A549 (cell line): ENCODE measurements at regions not wholly inside any gene's neighbourhood (a gene's known extent, or its start where the extent isn't known, plus 50 kb on each side); places are given as distances from the start of the nearest gene placed in this dataset.

ENCODE experiments used
- ATAC-seq, 2 experiments: fragments of 200-7000 bp in 1 of 2; fragments of >200 bp in 1 of 2; cut with Nextera tagmentation in 1 of 2; cut with Tn5 transposase in 1 of 2; 3 replicates each; pipeline versions ENCODE4 v1.8.0 to v1.9.1; 2018 to 2020; ENCODE audit warnings: mild to moderate bottlenecking in 1 of 2, moderate library complexity in 1 of 2
- CTCF ChIA-PET: fragments of 300-600 bp; sonication (Branson Sonifier 250); formaldehyde crosslinking; extraction: SDS; loops from one replicate; lab custom pipeline; 2021; ENCODE audit warnings: antibody characterized with exemption, inconsistent platforms; lab: Yijun Ruan, JAX
- POLR2A ChIA-PET: fragments of 350-600 bp; formaldehyde crosslinking; extraction: SDS; loops from one replicate; lab custom pipeline; 2021; ENCODE audit warnings: antibody characterized with exemption, inconsistent platforms; lab: Yijun Ruan, JAX
- DNase-seq, 2 experiments: peaks; one replicate each; pipeline versions ENCODE4 v3.0.0 to v3.0.0-alpha.2; 2011 to 2016; ENCODE audit warnings: low read depth in 1 of 2, low spot score in 1 of 2
- FAIRE-seq: peaks from 2 replicates; lab custom pipeline; 2011; peaks lifted over from hg19 to GRCh38; lab: Jason Lieb, UNC
- H3K27ac ChIP-seq, 2 experiments: fragments of >200 bp; sonication (Bioruptor Twin); formaldehyde crosslinking; 3 replicates each; pipeline ENCODE4 v1.5.1; 2016 to 2017
- H3K4me1 ChIP-seq: fragments of >200 bp; sonication (Bioruptor Twin); formaldehyde crosslinking; 3 replicates; pipeline ENCODE4 v1.6.1; 2016
- H3K4me2 ChIP-seq: fragments of >200 bp; sonication (Bioruptor Twin); formaldehyde crosslinking; 3 replicates; pipeline ENCODE4 v1.6.1; 2016
- H3K4me3 ChIP-seq: fragments of >200 bp; sonication (Bioruptor Twin); formaldehyde crosslinking; 3 replicates; pipeline ENCODE4 v1.5.1; 2016
- H3K9me3 ChIP-seq: fragments of >200 bp; sonication (Bioruptor Twin); formaldehyde crosslinking; 3 replicates; pipeline ENCODE4 v1.6.1; 2016
- ATOH8 ChIP-seq: fragments of 250-450 bp; sonication (Bioruptor Pico); IDR thresholded peaks from 2 replicates; pipeline ENCODE4 v1.5.0; 2020; ENCODE audit warnings: low read depth, mild to moderate bottlenecking, moderate library complexity
- CTCF ChIP-seq: fragments of >200 bp; sonication (Bioruptor Twin); formaldehyde crosslinking; IDR thresholded peaks from 3 replicates; pipeline ENCODE4 v1.5.1; 2016
- EHMT2 ChIP-seq: fragments of 200-600 bp; sonication (generic); IDR thresholded peaks from 2 replicates; pipeline ENCODE4 v1.6.1; 2016; ENCODE audit warnings: antibody characterized with exemption, low read depth, mild to moderate bottlenecking, moderate library complexity
- ESRRA ChIP-seq: fragments of 150-350 bp; IDR thresholded peaks from 2 replicates; pipeline ENCODE4 v1.6.1; 2014; ENCODE audit warnings: mild to moderate bottlenecking, low read length, borderline replicate concordance
- HDAC2 ChIP-seq: fragments of 200-600 bp; sonication (generic); IDR thresholded peaks from 2 replicates; pipeline ENCODE4 v1.6.1; 2016
- HOXA7 ChIP-seq: fragments of 250-450 bp; sonication (Bioruptor Pico); IDR thresholded peaks from 2 replicates; pipeline ENCODE4 v1.5.0; 2020; ENCODE audit warnings: mild to moderate bottlenecking, moderate library complexity
- JUN ChIP-seq, 2 experiments: fragments of >200 bp; sonication (Bioruptor Twin); formaldehyde crosslinking; IDR thresholded peaks; 2 replicates in 1 of 2; 3 replicates in 1 of 2; pipeline ENCODE4 v1.6.1; 2016 to 2017
- KDM5A ChIP-seq: fragments of 200-600 bp; sonication (generic); IDR thresholded peaks from 2 replicates; pipeline ENCODE4 v1.6.1; 2016; ENCODE audit warnings: antibody characterized with exemption, mild to moderate bottlenecking
- MAFK ChIP-seq: fragments of 450-650 bp; IDR thresholded peaks from 2 replicates; pipeline ENCODE4 v1.6.1; 2014; ENCODE audit not compliant: partially characterized antibody
- MAZ ChIP-seq: fragments of 150-350 bp; IDR thresholded peaks from 2 replicates; pipeline ENCODE4 v1.6.1; 2014; ENCODE audit warnings: antibody characterized with exemption, low read depth, low read length, borderline replicate concordance
- MYC ChIP-seq: IDR thresholded peaks from 2 replicates; pipeline ENCODE4 v1.6.1; 2012; ENCODE audit warnings: mild to moderate bottlenecking, inconsistent platforms, low read length, improper control_type of control experiment, borderline replicate concordance
- NFE2L2 ChIP-seq: fragments of 150-350 bp; conservative IDR thresholded peaks from 2 replicates; pipeline ENCODE4 v1.6.1; 2014; ENCODE audit warnings: low read length
- NPAS2 ChIP-seq: fragments of 250-450 bp; sonication (Bioruptor Pico); IDR thresholded peaks from 2 replicates; pipeline ENCODE4 v1.8.0; 2022; ENCODE audit warnings: mild to moderate bottlenecking, moderate library complexity, borderline replicate concordance
- PBX3 ChIP-seq: IDR thresholded peaks from 2 replicates; pipeline ENCODE4 v1.6.1; 2012
- RAD21 ChIP-seq, 2 experiments: fragments of >200 bp in 1 of 2; sonication (Bioruptor Twin) in 1 of 2; formaldehyde crosslinking in 1 of 2; IDR thresholded peaks in 1 of 2; conservative IDR thresholded peaks in 1 of 2; 2 replicates in 1 of 2; 3 replicates in 1 of 2; pipeline ENCODE4 v1.6.1; 2012 to 2018; ENCODE audit warnings: inconsistent platforms in 1 of 2
- RARB ChIP-seq: fragments of 250-450 bp; sonication (Bioruptor Pico); IDR thresholded peaks from 2 replicates; pipeline ENCODE4 v1.8.0; 2021; ENCODE audit warnings: mild to moderate bottlenecking, moderate library complexity
- RNF2 ChIP-seq: fragments of 200-600 bp; sonication (generic); IDR thresholded peaks from 2 replicates; pipeline ENCODE4 v1.6.1; 2016; ENCODE audit warnings: low read depth, mild to moderate bottlenecking, antibody characterized with exemption, moderate library complexity, borderline replicate concordance
- SREBF2 ChIP-seq: fragments of 450-650 bp; IDR thresholded peaks from 2 replicates; pipeline ENCODE4 v1.6.1; 2014; ENCODE audit warnings: mild to moderate bottlenecking, moderate library complexity
- ZC3H11A ChIP-seq: fragments of 450-650 bp; IDR thresholded peaks from 2 replicates; pipeline ENCODE4 v1.6.1; 2014; ENCODE audit warnings: antibody characterized with exemption, mild to moderate bottlenecking
- WGBS: methylation state at CpG from one replicate; pipeline ENCODE4 v1.1.6; 2017; ENCODE audit errors: missing lambda C conversion rate; 5-methylcytosine and 5-hydroxymethylcytosine counted together
- TF ChIP-seq, protein P1 (sequence below): fragments of >200 bp; sonication (Bioruptor Twin); formaldehyde crosslinking; IDR thresholded peaks from 2 replicates; pipeline ENCODE4 v1.6.1; 2016
- TF ChIP-seq, protein P2 (sequence below): IDR thresholded peaks from 2 replicates; pipeline ENCODE4 v1.6.1; 2012; ENCODE audit warnings: low read depth, borderline replicate concordance
- TF ChIP-seq, protein P3 (sequence below): fragments of 200-600 bp; sonication (generic); IDR thresholded peaks from 2 replicates; pipeline ENCODE4 v1.6.1; 2016; ENCODE audit warnings: antibody characterized with exemption, mild to moderate bottlenecking, moderate library complexity

DNA sequence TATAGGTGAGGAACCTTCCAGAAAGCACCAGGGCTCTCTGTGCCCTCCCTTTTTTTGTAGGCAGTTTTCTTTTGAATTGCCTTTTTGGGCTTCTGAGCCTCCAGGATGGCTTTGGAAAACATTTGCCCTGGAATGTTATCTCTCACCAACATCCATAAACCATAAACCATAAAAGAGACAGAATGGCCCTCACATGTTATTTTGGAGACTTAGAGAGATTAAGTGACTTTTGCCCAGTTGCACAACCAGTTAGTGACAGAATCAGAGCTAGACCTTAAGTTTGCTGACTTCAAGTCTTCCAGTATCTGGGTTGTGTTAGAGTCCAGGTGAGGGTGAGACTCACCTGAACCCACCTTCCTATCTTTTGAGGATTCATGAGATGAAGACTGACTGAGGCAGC, 153.0 kb upstream of the STX18 start:
- no peak for ATAC-seq
- no peak overlapping the region for H3K27ac ChIP-seq
- H3K4me3 ChIP-seq, result no peak overlapping the region
- POLR2A ChIA-PET, result no interaction called here
- no peak for DNase-seq
- H3K4me1 ChIP-seq, result no peaks in the 10 kb centered on the region
- CTCF ChIA-PET, result interaction anchor here (0.9 kb wide), 1 partner anchor 206 kb away, joined by 3 read pairs; no protein-coding TSS in a partner anchor
- no peak for FAIRE-seq
- no peak overlapping the region for H3K4me2 ChIP-seq
- no peaks in the 10 kb centered on the region for H3K9me3 ChIP-seq
- TF ChIP-seq EHMT2 (no peak), KDM5A (no peak), ESRRA (no peak), PBX3 (no peak), RAD21 (conservative IDR thresholded peaks at IDR 0.05 in 1 of 2, IDR thresholded peaks at IDR 0.05 in 1 of 2) (no peak), JUN (IDR thresholded peaks at IDR 0.05) (no peak), RARB (CRISPR knock-in tag) (no peak), CTCF (no peak), ZC3H11A (no peak), HDAC2 (no peak), SREBF2 (no peak), ATOH8 (no peak), NFE2L2 (no peak), NPAS2 (CRISPR knock-in tag) (no peak)
- TF ChIP-seq, protein P1, sequence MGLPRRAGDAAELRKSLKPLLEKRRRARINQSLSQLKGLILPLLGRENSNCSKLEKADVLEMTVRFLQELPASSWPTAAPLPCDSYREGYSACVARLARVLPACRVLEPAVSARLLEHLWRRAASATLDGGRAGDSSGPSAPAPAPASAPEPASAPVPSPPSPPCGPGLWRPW, result no peak
- TF ChIP-seq, protein P2, sequence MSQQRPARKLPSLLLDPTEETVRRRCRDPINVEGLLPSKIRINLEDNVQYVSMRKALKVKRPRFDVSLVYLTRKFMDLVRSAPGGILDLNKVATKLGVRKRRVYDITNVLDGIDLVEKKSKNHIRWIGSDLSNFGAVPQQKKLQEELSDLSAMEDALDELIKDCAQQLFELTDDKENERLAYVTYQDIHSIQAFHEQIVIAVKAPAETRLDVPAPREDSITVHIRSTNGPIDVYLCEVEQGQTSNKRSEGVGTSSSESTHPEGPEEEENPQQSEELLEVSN, result no peak

DNA sequence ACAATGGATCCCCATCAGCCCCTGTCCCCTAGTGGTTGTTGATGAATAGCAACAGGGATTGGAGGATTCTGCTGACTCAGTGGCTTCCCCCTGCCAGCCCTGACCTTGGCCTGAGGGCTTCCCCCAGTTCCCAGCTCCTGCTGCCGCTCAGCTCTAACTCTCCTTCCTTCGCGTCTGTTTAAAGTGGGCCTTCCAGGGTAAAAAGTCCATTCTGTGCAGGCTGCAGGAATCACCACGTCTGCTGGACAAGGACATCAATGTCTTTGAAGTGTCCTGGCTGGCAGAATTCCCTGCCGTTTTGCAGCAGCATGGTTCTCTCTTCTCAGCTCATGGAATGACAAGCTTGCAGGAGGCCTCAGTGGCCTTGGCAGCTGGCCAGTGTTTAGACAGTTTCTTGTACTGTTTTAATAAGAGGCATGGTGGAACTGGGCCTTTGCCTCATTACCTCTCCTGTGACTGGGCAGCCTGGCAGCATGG, 152.5 kb upstream of the STX18 start:
- ChIA-PET CTCF (interaction anchor here (0.9 kb wide), 2 partner anchors 18 to 206 kb away, joined by 3 read pairs; no protein-coding TSS in a partner anchor), POLR2A (no interaction called here)
- peak in 1 of 2 experiments; percentile 63; a peak in 3 of 6 replicates for ATAC-seq
- 59% methylated on average over 5 of the region's 5 CpGs for WGBS
- no peaks in the 10 kb centered on the region for H3K4me1 ChIP-seq
- H3K4me3 ChIP-seq, result no peak overlapping the region
- FAIRE-seq, result no peak
- H3K27ac ChIP-seq, result no peak overlapping the region
- no peaks in the 10 kb centered on the region for H3K9me3 ChIP-seq
- peak in 1 of 2 experiments; percentile 18 for DNase-seq
- no peak overlapping the region for H3K4me2 ChIP-seq
- no peak for TF ChIP-seq RAD21 (conservative IDR thresholded peaks at IDR 0.05 in 1 of 2, IDR thresholded peaks at IDR 0.05 in 1 of 2)
- TF ChIP-seq NPAS2 (CRISPR knock-in tag), result no peak
- TF ChIP-seq MAFK, result peak; percentile 84
- TF ChIP-seq, protein P2, result no peak

DNA sequence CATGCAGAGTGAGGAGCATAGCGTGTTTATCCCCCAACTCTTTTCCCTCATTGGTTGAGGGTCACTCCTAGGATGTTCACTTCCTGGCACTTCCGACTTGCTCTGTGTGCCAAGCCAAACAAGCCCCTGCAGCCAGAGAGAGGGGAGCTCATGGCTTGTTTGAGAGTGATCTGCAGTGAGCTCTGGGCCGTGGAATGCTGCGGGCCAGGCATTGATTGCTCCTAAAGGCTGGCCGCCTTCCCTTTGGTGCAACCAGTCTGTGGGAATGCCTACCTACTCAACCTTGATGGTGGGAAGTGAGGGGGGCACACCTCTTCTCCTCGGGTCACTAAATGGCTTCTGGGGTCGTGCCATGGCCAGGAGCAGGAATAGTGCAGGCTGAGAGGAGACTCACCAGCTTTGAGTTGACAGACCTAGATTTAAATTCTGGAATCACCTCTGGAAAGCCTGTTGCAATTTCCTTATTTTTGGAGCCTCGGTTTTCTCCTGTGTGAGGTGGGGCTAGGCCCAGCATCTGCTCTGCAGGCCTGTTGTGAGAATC, 152.0 kb upstream of the STX18 start:
- Histone ChIP-seq H3K4me3 (no peak overlapping the region), H3K9me3 (no peaks in the 10 kb centered on the region), H3K27ac (no peak overlapping the region), H3K4me1 (no peaks in the 10 kb centered on the region), H3K4me2 (no peak overlapping the region)
- ATAC-seq, result no peak
- no peak for FAIRE-seq
- WGBS, result 82% methylated on average over 5 of the region's 8 CpGs
- ChIA-PET POLR2A (no interaction called here), CTCF (interaction anchor here (0.9 kb wide), 1 partner anchor 18 kb away, joined by 3 read pairs; no protein-coding TSS in a partner anchor)
- no peak for DNase-seq
- TF ChIP-seq HOXA7, result no peak
- no peak for TF ChIP-seq KDM5A
- no peak for TF ChIP-seq ESRRA
- TF ChIP-seq, protein P3, sequence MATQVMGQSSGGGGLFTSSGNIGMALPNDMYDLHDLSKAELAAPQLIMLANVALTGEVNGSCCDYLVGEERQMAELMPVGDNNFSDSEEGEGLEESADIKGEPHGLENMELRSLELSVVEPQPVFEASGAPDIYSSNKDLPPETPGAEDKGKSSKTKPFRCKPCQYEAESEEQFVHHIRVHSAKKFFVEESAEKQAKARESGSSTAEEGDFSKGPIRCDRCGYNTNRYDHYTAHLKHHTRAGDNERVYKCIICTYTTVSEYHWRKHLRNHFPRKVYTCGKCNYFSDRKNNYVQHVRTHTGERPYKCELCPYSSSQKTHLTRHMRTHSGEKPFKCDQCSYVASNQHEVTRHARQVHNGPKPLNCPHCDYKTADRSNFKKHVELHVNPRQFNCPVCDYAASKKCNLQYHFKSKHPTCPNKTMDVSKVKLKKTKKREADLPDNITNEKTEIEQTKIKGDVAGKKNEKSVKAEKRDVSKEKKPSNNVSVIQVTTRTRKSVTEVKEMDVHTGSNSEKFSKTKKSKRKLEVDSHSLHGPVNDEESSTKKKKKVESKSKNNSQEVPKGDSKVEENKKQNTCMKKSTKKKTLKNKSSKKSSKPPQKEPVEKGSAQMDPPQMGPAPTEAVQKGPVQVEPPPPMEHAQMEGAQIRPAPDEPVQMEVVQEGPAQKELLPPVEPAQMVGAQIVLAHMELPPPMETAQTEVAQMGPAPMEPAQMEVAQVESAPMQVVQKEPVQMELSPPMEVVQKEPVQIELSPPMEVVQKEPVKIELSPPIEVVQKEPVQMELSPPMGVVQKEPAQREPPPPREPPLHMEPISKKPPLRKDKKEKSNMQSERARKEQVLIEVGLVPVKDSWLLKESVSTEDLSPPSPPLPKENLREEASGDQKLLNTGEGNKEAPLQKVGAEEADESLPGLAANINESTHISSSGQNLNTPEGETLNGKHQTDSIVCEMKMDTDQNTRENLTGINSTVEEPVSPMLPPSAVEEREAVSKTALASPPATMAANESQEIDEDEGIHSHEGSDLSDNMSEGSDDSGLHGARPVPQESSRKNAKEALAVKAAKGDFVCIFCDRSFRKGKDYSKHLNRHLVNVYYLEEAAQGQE, result no peak
- no peak for TF ChIP-seq RNF2
- no peak for TF ChIP-seq RAD21 (conservative IDR thresholded peaks at IDR 0.05 in 1 of 2, IDR thresholded peaks at IDR 0.05 in 1 of 2)
- no peak for TF ChIP-seq HDAC2
- no peak for TF ChIP-seq MAZ
- TF ChIP-seq MYC, result no peak
